Ureter (tissue), 1 donor: ENCODE measurements at regions not wholly inside any gene's neighbourhood (a gene's known extent, or its start where the extent isn't known, plus 50 kb on each side); places are given as distances from the start of the nearest gene placed in this dataset.
"Not testable (repeated sequence)": the region's sequence is repeated elsewhere in the genome, so short reads cannot be mapped to it uniquely, and the experiment has no call there.

Experiments
- DNase-seq: peaks from one replicate; pipeline ENCODE4 v3.0.0-alpha.2; 2020; ENCODE audit warnings: low spot score
- donor health status: DM: yes; HTN: yes; CAD: no.

GRCh38 chr11:23751280-23751679 is 745.6 kb upstream of the LUZP2 start:
- no peak for DNase-seq

GRCh38 chr11:23755076-23755475 is 741.8 kb upstream of the LUZP2 start:
- no peak for DNase-seq

- no peak for DNase-seq
Measured at GRCh38 chr11:23755769-23756168, 741.1 kb upstream of the LUZP2 start.

- DNase-seq, result no peak
Measured at GRCh38 chr11:23759489-23759888, 737.4 kb upstream of the LUZP2 start.

- DNase-seq, result no peak
Measured at GRCh38 chr11:23764286-23764685, 732.6 kb upstream of the LUZP2 start.

GRCh38 chr11:23765682-23766252 is 731.1 kb upstream of the LUZP2 start:
- DNase-seq, result no peak

GRCh38 chr11:23767576-23767975 is 729.3 kb upstream of the LUZP2 start:
- no peak for DNase-seq

DNA sequence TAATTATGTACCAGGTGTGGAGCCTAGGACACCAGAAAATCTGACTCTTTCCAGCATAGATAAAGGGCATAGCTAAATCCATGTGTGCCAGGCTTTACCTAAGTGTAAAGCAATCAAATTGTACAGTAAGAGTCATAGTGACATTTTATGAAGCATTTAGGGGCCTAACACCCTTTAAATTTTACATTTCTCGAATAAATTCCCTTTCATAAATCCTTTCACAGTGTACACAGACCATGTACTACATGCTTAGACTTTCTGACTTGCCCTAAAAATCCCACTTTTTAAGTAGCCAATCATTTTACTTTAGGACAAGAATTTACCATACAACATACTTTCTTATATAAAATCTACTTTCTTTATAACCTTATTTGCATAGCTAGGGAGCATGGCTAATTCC is 727.6 kb upstream of the LUZP2 start:
- no peak for DNase-seq

DNA sequence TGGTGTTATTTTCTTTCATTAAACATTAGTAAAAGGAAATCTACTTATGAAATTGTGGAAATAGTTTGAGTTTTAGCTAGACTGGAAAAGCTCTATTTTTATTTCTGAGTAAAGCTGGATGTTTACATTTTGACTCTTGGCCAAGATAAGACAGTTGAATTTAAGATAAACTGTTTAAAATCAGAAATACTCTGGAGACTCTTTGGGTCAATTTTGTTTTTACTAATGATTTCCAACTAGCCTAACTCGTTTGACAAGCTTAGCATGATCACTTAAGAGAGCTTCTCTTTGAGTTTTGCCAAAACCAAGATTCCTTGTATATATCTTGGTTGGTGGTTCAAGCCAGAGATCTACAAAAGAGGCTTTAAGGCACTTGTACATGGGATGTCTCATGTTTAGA is 724.8 kb upstream of the LUZP2 start:
- no peak for DNase-seq

GRCh38 chr11:23778971-23779370 is 717.9 kb upstream of the LUZP2 start:
- DNase-seq, result no peak

DNA sequence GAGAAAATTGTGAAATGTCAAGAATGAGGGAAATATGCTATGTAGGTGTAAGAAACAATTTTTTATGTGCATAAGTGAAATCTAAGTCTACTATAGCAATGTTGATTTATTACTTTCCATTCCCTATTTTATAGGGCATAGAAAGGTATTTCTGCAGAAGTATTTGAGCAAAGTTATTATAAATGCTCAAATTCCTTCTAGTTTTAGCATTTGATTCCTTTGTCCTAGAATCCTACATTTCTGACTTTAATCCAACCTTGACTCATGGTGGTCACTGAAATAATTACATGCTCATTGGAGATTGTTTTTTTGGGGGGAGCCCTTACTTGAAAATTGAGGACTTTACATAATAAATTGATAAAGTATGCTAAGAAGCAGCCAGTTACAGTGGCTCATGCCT is 716.6 kb upstream of the LUZP2 start:
- no peak for DNase-seq

DNA sequence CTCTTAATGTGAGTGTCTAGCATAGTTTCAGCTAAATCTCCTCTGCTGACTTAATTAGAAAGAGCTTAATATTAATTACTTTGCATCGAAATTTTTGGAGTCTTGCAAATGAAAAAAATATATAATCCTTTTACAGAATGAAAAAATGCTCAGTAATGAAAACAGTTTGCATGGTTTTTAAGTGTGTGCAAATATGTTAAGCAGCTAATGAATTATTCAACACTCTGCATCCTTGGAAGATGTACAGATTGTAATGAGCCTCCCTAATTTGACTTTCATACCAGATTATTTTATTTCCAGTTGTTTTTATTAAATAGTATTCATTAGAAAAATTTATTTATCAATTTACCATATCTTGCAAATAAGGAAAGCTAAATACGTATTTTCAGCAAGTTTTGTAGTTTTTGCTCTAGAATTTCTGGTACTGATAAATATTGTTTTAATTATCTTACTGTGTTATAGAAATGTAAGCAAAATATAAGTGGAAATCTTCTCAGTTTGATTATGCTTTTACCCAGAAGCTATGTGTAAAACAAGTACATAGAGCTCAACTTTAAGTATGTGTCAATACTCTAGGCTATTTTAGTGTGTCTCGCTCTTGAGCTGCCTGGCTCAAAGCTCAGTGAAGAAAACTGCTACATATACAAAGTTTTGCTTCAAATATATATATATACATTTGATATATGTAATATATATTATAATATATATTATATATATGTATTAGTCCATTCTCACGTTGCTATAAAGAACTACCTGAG is 714.9 kb upstream of the LUZP2 start:
- DNase-seq, result no peak

DNA sequence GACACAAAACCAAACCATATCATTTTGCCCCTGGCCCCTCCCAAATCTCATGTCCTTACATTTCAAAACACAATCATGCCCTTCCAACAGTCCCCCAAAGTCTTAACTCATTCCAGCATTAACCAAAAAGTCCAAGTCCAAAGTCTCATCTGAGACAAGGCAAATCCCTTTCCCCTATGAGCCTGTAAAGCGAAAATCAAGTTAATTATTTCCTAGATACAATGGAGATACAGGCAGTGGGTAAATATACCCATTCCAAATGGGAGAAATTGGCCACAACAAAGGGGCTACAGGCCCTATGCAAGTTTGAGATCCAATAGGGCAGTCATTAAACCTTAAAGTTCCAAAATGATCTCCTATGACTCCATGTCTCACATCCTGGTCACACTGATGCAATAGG is 709.9 kb upstream of the LUZP2 start:
- not testable (repeated sequence) for DNase-seq

- DNase-seq, result no peak
Measured at GRCh38 chr11:23789200-23789853, 707.5 kb upstream of the LUZP2 start.

GRCh38 chr11:23789938-23790371 is 706.9 kb upstream of the LUZP2 start:
- DNase-seq, result no peak

DNA sequence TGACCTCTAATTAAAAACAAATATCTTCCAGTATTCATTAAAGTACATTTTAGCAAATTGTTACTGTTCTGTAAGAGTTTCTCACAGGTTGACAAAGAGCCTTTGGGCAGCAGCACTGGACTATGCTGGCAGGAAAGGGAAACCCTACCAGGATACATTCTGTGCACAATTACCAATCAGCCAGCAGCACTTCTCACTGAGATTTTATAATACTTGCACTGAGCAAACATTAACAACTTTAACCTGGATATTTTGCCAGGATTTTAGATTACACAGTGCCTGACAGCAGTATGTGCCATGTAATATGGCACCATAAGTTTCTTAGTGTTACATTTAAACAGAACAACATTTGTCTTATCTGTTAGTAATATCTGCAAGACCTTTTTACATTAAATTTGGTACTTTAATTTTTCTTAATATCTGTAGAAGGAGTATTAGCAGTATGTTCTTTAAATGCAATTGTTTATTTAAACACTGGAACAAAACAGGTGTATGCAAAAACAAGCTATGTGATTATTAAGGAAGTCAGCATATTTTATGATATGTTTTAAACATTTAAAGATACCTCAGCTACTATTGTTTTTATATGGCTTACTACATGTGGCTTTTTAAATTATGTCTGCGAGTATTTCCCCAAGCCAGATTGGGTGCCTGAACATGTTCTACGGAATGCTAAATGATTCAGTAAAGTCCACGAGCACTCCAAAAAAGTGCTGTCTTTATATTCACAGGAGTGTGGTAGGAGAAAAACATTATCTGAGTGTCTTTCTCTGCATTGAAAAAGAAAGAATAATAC is 699.0 kb upstream of the LUZP2 start:
- no peak for DNase-seq

DNA sequence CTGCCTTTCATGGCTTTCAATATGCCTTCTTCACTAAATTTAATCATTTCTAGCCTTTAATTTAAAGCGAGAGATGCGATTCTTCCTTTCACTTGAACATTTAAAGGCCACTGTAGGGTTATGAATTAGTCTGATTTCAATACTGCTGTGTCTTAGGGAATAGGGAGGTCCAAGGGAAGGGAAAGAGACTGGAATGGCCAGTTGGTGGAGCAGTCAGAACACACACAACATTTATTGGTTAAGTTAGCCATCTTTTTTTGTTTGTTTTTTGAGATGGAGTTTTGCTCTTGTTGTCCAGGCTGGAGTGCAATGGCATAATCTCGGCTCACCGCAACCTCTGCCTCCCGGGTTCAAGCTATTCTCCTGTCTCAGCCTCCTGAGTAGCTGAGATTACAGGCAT is 662.5 kb upstream of the LUZP2 start:
- DNase-seq, result not testable (repeated sequence)

DNA sequence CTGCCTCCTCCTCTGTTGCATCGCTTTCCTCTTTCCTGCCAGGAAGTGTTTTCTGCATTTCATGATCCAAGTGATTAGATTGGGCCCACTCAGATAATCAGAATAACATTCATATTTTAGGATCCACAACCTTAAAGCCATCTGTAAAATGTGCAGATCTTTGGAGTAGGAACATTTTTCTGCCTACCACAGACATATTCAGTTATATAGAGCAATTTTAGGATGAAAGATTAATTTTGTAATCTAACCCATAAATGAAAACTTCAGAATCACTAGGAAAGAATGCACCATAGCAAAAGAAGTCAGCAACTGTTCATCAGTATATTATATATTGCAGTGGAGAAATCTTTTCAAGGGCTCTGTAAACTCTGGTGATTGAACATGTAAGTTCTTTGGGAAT is 659.9 kb upstream of the LUZP2 start:
- no peak for DNase-seq

DNA sequence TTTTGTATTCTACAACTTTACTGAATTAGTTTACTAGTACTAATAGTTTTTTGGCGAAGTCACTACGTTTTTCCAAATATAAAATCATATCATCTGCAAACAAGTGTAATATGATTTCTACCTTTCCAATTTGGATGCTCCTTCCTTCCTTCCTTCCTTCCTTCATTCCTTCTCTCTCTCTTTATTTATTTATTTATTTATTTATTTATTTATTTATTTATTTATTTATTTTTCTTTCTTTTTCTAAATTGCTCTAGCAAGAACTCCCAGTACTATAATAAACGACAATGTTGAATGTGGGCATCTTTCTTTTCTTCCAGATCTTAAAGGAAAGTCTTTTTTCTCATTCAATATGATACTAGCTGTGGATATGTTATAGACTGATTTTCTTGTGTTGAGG is 656.0 kb upstream of the LUZP2 start:
- no peak for DNase-seq

DNA sequence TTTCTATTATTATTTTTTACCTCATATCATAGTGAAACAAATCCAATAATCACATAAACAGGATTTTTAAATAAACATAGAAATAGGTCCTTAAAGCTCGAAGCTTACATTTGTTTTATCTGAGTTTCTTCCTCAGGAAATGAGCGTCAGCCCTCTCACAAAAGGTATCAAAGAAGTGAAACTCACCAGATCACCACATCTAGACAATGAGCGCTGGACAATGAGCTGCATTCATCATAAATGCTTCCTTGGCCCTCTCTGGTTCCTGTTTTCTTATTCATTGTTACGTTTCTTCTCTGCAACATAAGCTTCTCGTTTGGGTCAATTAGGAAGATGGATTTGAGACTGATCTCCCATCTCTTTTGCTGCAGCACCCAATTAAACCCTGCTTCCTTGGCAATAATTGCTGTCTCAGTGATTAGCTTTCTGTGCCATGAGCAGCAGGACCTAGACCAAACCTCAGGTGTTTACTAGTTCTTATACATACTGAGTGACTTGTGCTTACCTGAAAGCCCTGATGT is 649.9 kb upstream of the LUZP2 start:
- DNase-seq, result no peak

DNA sequence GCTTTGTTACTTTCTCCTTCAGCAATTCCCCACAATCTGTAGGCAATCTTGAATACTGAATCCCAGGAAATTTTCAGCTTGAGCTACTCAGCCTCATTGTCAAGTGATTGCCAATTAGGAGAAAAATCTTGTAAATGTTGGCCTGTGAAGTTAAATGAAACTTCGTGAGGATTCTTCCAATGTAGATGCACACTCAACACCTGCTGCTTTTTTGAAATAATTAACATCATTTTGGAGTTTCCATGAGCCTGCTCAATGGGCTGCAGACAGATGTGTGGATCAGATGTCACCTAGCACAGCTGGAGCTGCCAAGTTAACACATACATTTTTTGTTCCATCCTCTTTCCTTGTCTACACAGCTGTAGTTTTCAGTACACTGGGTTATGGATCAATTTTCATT is 645.6 kb upstream of the LUZP2 start:
- no peak for DNase-seq

- no peak for DNase-seq
Measured at GRCh38 chr11:23856654-23857053, 640.2 kb upstream of the LUZP2 start.
